Mesenchymal stem cell (in vitro differentiated cells and primary cell): ENCODE measurements at regions not wholly inside any gene's neighbourhood (a gene's known extent, or its start where the extent isn't known, plus 50 kb on each side); places are given as distances from the start of the nearest gene placed in this dataset.
A peak's percentile ranks its signal among the peaks of the same experiment; 100 is the strongest.

ENCODE experiments used
- DNase-seq: peaks from one replicate; pipeline ENCODE4 v3.0.0-alpha.2; 2013
- H2AFZ ChIP-seq: one replicate; pipeline ENCODE4 v1.6.1; 2013; ENCODE audit warnings: low read depth, mild to moderate bottlenecking, control low read depth, inconsistent platforms, low read length, moderate library complexity
- H2AK5ac ChIP-seq: 2 replicates; pipeline ENCODE4 v1.6.1; 2013; ENCODE audit warnings: low read length, moderate library complexity, mild to moderate bottlenecking, inconsistent platforms; ENCODE audit not compliant: severe bottlenecking
- H2BK120ac ChIP-seq: one replicate; pipeline ENCODE4 v1.6.1; 2013; ENCODE audit warnings: low read depth, mild to moderate bottlenecking, inconsistent platforms, low read length, moderate library complexity
- H2BK12ac ChIP-seq, 2 experiments: one replicate each; pipeline ENCODE4 v1.6.1; 2013; ENCODE audit warnings: inconsistent platforms in 2 of 2, low read length in 2 of 2, mild to moderate bottlenecking in 2 of 2, moderate library complexity in 2 of 2, control low read depth in 1 of 2
- H2BK15ac ChIP-seq: one replicate; pipeline ENCODE4 v1.6.1; 2013; ENCODE audit warnings: mild to moderate bottlenecking, low read depth, inconsistent platforms; ENCODE audit not compliant: poor library complexity, severe bottlenecking
- H2BK5ac ChIP-seq: 2 replicates; pipeline ENCODE4 v1.6.1; 2013; ENCODE audit warnings: low read depth, mild to moderate bottlenecking, low read length, control low read depth, inconsistent platforms; ENCODE audit not compliant: poor library complexity, severe bottlenecking
- H3K14ac ChIP-seq, 2 experiments: one replicate each; pipeline ENCODE4 v1.6.1; 2013; ENCODE audit warnings: inconsistent platforms in 2 of 2, low read length in 2 of 2, control low read depth in 1 of 2, mild to moderate bottlenecking in 1 of 2, moderate library complexity in 1 of 2
- H3K18ac ChIP-seq, 2 experiments: one replicate each; pipeline ENCODE4 v1.6.1; 2013; ENCODE audit warnings: inconsistent platforms in 2 of 2, low read length in 2 of 2, control low read depth in 1 of 2, low read depth in 1 of 2, mild to moderate bottlenecking in 1 of 2
- H3K23ac ChIP-seq, 2 experiments: one replicate each; pipeline ENCODE4 v1.6.1; 2013; ENCODE audit warnings: inconsistent platforms in 2 of 2, low read length in 2 of 2, mild to moderate bottlenecking in 2 of 2, moderate library complexity in 2 of 2, control low read depth in 1 of 2
- H3K27ac ChIP-seq: 2 replicates; pipeline ENCODE4 v1.5.1; 2013; ENCODE audit warnings: mild to moderate bottlenecking, moderate library complexity, low read length, control low read depth, inconsistent platforms; ENCODE audit not compliant: poor library complexity, severe bottlenecking
- H3K27me3 ChIP-seq, 2 experiments: 2 replicates each; pipeline versions ENCODE4 v1.6.1 to v1.7.0; 2013; ENCODE audit warnings: low read length in 2 of 2, mild to moderate bottlenecking in 2 of 2, moderate library complexity in 2 of 2, control low read depth in 1 of 2, inconsistent platforms in 1 of 2; ENCODE audit not compliant: control insufficient read depth in 1 of 2, insufficient read depth in 1 of 2
- H3K36me3 ChIP-seq, 2 experiments: 2 replicates each; pipeline versions ENCODE4 v1.6.1 to v1.7.0; 2013; ENCODE audit warnings: low read length in 2 of 2, control low read depth in 1 of 2, inconsistent platforms in 1 of 2, low read depth in 1 of 2, mild to moderate bottlenecking in 1 of 2; ENCODE audit not compliant: insufficient read depth in 2 of 2, control insufficient read depth in 1 of 2
- H3K4ac ChIP-seq, 2 experiments: one replicate each; pipeline ENCODE4 v1.6.1; 2013; ENCODE audit warnings: inconsistent platforms in 2 of 2, low read length in 2 of 2, mild to moderate bottlenecking in 2 of 2, moderate library complexity in 2 of 2, control low read depth in 1 of 2, low read depth in 1 of 2
- H3K4me1 ChIP-seq: 2 replicates; pipeline ENCODE4 v1.6.1; 2013; ENCODE audit warnings: low read depth, low read length, control low read depth; ENCODE audit not compliant: control insufficient read depth, insufficient read depth
- H3K4me2 ChIP-seq: 2 replicates; pipeline ENCODE4 v1.6.1; 2013; ENCODE audit warnings: low read length, mild to moderate bottlenecking, inconsistent platforms; ENCODE audit not compliant: poor library complexity, severe bottlenecking
- H3K4me3 ChIP-seq, 2 experiments: 2 replicates each; pipeline versions ENCODE4 v1.5.1 to v1.7.0; 2013; ENCODE audit warnings: low read length in 2 of 2, mild to moderate bottlenecking in 2 of 2, control low read depth in 1 of 2, low read depth in 1 of 2; ENCODE audit not compliant: insufficient read depth in 1 of 2
- H3K79me1 ChIP-seq: replicated peaks from 2 replicates; pipeline ENCODE4 v1.6.1; 2013; ENCODE audit warnings: mild to moderate bottlenecking, control low read depth, low read length, inconsistent platforms; ENCODE audit not compliant: poor library complexity, severe bottlenecking
- H3K9ac ChIP-seq: 2 replicates; pipeline ENCODE4 v1.7.0; 2013; ENCODE audit warnings: mild to moderate bottlenecking, low read length, moderate library complexity
- H3K9me3 ChIP-seq: 2 replicates; pipeline ENCODE4 v1.7.0; 2013; ENCODE audit warnings: mild to moderate bottlenecking, low read length; ENCODE audit not compliant: control insufficient read depth
- H4K8ac ChIP-seq: one replicate; pipeline ENCODE4 v1.6.1; 2013; ENCODE audit warnings: inconsistent platforms, mild to moderate bottlenecking, low read length, moderate library complexity
- H4K91ac ChIP-seq: one replicate; pipeline ENCODE4 v1.6.1; 2013; ENCODE audit warnings: mild to moderate bottlenecking, low read length, inconsistent platforms
- WGBS: methylation state at CpG from one replicate; pipeline ENCODE4 v1.1.7; 2013; ENCODE audit warnings: mixed read lengths; 5-methylcytosine and 5-hydroxymethylcytosine counted together

GRCh38 chr18:29648891-29649290 is 1393.7 kb downstream of the DSC3 start:
- H3K4me1 ChIP-seq, result no peaks in the 10 kb centered on the region
- H3K4me3 ChIP-seq, result no peak overlapping the region
- no peak overlapping the region for H3K23ac ChIP-seq
- H2BK5ac ChIP-seq, result no peak overlapping the region
- no peak overlapping the region for H3K27ac ChIP-seq
- no peaks in the 10 kb centered on the region for H3K79me1 ChIP-seq
- no peak overlapping the region for H2BK120ac ChIP-seq
- no peak overlapping the region for H3K14ac ChIP-seq
- no peaks in the 10 kb centered on the region for H3K36me3 ChIP-seq
- no peak overlapping the region for H2BK12ac ChIP-seq
- H3K9me3 ChIP-seq, result no peaks in the 10 kb centered on the region
- no peak overlapping the region for H2AFZ ChIP-seq
- H2AK5ac ChIP-seq, result no peak overlapping the region
- no peak overlapping the region for H2BK15ac ChIP-seq
- no peaks in the 10 kb centered on the region for H3K27me3 ChIP-seq
- H3K18ac ChIP-seq, result no peak overlapping the region
- no peak overlapping the region for H3K4me2 ChIP-seq
- no peak for DNase-seq
- no peak overlapping the region for H3K9ac ChIP-seq
- no peak overlapping the region for H4K91ac ChIP-seq
- WGBS, result no CpG with 5 or more reads among the region's 1 CpG
- no peak overlapping the region for H3K4ac ChIP-seq
- H4K8ac ChIP-seq, result no peak overlapping the region

GRCh38 chr18:29647700-29648099 is 1394.8 kb downstream of the DSC3 start:
- no peaks in the 10 kb centered on the region for H3K36me3 ChIP-seq
- no peak overlapping the region for H3K14ac ChIP-seq
- H2BK120ac ChIP-seq, result no peak overlapping the region
- no peak overlapping the region for H3K23ac ChIP-seq
- H3K27ac ChIP-seq, result no peak overlapping the region
- H4K8ac ChIP-seq, result no peak overlapping the region
- H2AFZ ChIP-seq, result no peak overlapping the region
- no peaks in the 10 kb centered on the region for H3K4me1 ChIP-seq
- H3K4me3 ChIP-seq, result no peak overlapping the region
- H2BK15ac ChIP-seq, result no peak overlapping the region
- WGBS, result no CpG with 5 or more reads among the region's 1 CpG
- no peak overlapping the region for H3K18ac ChIP-seq
- no peaks in the 10 kb centered on the region for H3K9me3 ChIP-seq
- H2BK12ac ChIP-seq, result no peak overlapping the region
- no peak for DNase-seq
- H3K4me2 ChIP-seq, result no peak overlapping the region
- no peaks in the 10 kb centered on the region for H3K79me1 ChIP-seq
- no peak overlapping the region for H3K9ac ChIP-seq
- H4K91ac ChIP-seq, result no peak overlapping the region
- H2AK5ac ChIP-seq, result no peak overlapping the region
- H3K27me3 ChIP-seq, result no peaks in the 10 kb centered on the region
- H2BK5ac ChIP-seq, result no peak overlapping the region
- H3K4ac ChIP-seq, result no peak overlapping the region

GRCh38 chr18:29644276-29644675 is 1398.3 kb downstream of the DSC3 start:
- Histone ChIP-seq H3K4me2 (no peak overlapping the region), H2BK12ac (no peak overlapping the region), H2BK15ac (no peak overlapping the region), H4K8ac (no peak overlapping the region), H3K4ac (no peak overlapping the region), H3K27me3 (no peaks in the 10 kb centered on the region), H3K9ac (no peak overlapping the region), H3K18ac (no peak overlapping the region), H3K36me3 (no peaks in the 10 kb centered on the region), H3K27ac (no peak overlapping the region), H3K4me1 (no peaks in the 10 kb centered on the region), H2AFZ (no peak overlapping the region), H3K79me1 (no peaks in the 10 kb centered on the region), H3K4me3 (no peak overlapping the region), H2BK5ac (no peak overlapping the region), H2AK5ac (no peak overlapping the region), H4K91ac (no peak overlapping the region), H3K23ac (no peak overlapping the region), H3K9me3 (peaks cover 3% of the 10 kb centered on the region), H2BK120ac (no peak overlapping the region), H3K14ac (no peak overlapping the region)
- peak; percentile 32 for DNase-seq

DNA sequence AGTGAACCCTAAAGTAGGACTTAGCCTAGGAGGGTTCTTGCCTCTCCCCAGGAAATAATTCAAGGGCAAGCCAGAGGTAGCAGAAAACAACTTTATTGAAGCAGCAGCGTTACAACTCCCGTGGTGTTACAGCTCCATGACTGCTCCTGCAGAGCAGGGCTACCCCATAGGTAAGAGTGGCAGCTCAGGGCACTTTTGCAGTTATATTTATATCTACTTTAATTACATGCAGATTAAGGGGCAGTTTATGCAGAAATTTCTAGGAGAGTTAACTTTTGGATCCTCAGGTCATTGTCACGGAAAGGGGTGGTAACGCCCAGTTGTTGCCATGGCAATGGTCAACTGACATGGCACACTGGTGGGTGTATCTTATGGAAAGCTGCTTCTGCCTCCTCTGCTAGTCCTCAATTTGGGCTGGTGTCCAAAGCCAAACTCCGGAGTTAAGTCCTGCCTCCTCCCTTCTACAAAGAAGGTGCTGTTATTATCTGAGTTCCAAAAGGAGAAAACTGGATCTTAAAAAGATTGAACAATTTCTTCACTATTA is 1413.0 kb downstream of the DSC3 start:
- H2BK12ac ChIP-seq, result no peak overlapping the region
- no peak overlapping the region for H2BK15ac ChIP-seq
- H2BK120ac ChIP-seq, result no peak overlapping the region
- H3K23ac ChIP-seq, result no peak overlapping the region
- no peak overlapping the region for H4K91ac ChIP-seq
- no peak overlapping the region for H3K4me3 ChIP-seq
- no peaks in the 10 kb centered on the region for H3K4me1 ChIP-seq
- no peaks in the 10 kb centered on the region for H3K36me3 ChIP-seq
- H3K9ac ChIP-seq, result no peak overlapping the region
- no peak overlapping the region for H3K27ac ChIP-seq
- H3K9me3 ChIP-seq, result no peaks in the 10 kb centered on the region
- H4K8ac ChIP-seq, result no peak overlapping the region
- H2AFZ ChIP-seq, result no peak overlapping the region
- DNase-seq, result no peak
- no peak overlapping the region for H3K4ac ChIP-seq
- H3K14ac ChIP-seq, result no peak overlapping the region
- no peak overlapping the region for H2AK5ac ChIP-seq
- no peak overlapping the region for H3K4me2 ChIP-seq
- 80% methylated on average over 5 of the region's 5 CpGs for WGBS
- H3K18ac ChIP-seq, result no peak overlapping the region
- H2BK5ac ChIP-seq, result no peak overlapping the region
- H3K79me1 ChIP-seq, result no peaks in the 10 kb centered on the region
- no peaks in the 10 kb centered on the region for H3K27me3 ChIP-seq
